WI38 (cell line): ENCODE measurements at regions not wholly inside any gene's neighbourhood (a gene's known extent, or its start where the extent isn't known, plus 50 kb on each side); places are given as distances from the start of the nearest gene placed in this dataset.

ENCODE experiments used
- H3K4me3 ChIP-seq: 2 replicates; pipeline ENCODE4 v1.5.1; 2011; ENCODE audit warnings: low read depth, mild to moderate bottlenecking, control low read depth, low read length
- CTCF ChIP-seq: IDR thresholded peaks from 2 replicates; pipeline ENCODE4 v1.5.1; 2012; ENCODE audit warnings: low read depth, mild to moderate bottlenecking, control low read depth, low read length

GRCh38 chr13:26919732-26920131 lies 159.1 kb upstream of the GPR12 start:
- H3K4me3 ChIP-seq, result no peak overlapping the region
- TF ChIP-seq CTCF, result no peak

- no peak for TF ChIP-seq CTCF
Observed at GRCh38 chr13:26919311-26919710, 158.7 kb upstream of the GPR12 start.

GRCh38 chr13:26914624-26915023 lies 154.0 kb upstream of the GPR12 start:
- no peak for TF ChIP-seq CTCF
- H3K4me3 ChIP-seq, result no peak overlapping the region

More at GRCh38 chr13:26919311-26919710, 158.7 kb upstream of the GPR12 start:
- no peak overlapping the region for H3K4me3 ChIP-seq

- no peak for TF ChIP-seq CTCF
- no peak overlapping the region for H3K4me3 ChIP-seq
Observed at GRCh38 chr13:26914148-26914547, 153.6 kb upstream of the GPR12 start.

GRCh38 chr13:26910754-26911465 lies 150.3 kb upstream of the GPR12 start:
- TF ChIP-seq CTCF, result no peak
- H3K4me3 ChIP-seq, result no peak overlapping the region

GRCh38 chr13:26909477-26909876 lies 148.9 kb upstream of the GPR12 start:
- no peak for TF ChIP-seq CTCF
- no peak overlapping the region for H3K4me3 ChIP-seq

- no peak overlapping the region for H3K4me3 ChIP-seq
- no peak for TF ChIP-seq CTCF
Observed at GRCh38 chr13:26908126-26908525, 147.5 kb upstream of the GPR12 start.
